ENCODE measurements at regions not wholly inside any gene's neighbourhood (a gene's known extent, or its start where the extent isn't known, plus 50 kb on each side); places are given as distances from the start of the nearest gene placed in this dataset.

DNA sequence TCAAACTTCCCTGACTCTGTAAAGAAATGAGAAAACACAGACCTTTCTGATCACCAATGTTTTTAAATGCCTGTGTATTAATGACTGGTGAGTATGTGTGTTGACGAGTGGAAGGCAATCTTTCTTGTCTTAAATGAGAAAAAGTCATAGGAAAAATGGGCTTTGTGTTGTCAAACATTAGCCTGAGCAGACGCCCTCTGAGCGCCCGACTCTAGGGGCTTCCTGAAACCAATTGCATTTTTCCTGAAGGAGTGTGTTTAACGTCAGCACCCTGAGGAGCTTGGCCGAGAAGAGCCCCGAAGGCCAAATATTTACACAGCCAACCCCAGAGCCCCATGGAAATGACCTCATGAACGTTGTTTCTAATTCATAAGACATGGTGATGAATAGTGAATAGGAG lies 154.3 kb downstream of the PHF2 start:
- TF ChIP-seq, protein P1, sequence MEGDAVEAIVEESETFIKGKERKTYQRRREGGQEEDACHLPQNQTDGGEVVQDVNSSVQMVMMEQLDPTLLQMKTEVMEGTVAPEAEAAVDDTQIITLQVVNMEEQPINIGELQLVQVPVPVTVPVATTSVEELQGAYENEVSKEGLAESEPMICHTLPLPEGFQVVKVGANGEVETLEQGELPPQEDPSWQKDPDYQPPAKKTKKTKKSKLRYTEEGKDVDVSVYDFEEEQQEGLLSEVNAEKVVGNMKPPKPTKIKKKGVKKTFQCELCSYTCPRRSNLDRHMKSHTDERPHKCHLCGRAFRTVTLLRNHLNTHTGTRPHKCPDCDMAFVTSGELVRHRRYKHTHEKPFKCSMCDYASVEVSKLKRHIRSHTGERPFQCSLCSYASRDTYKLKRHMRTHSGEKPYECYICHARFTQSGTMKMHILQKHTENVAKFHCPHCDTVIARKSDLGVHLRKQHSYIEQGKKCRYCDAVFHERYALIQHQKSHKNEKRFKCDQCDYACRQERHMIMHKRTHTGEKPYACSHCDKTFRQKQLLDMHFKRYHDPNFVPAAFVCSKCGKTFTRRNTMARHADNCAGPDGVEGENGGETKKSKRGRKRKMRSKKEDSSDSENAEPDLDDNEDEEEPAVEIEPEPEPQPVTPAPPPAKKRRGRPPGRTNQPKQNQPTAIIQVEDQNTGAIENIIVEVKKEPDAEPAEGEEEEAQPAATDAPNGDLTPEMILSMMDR (conservative IDR thresholded peaks at IDR 0.05) = no peak
- no peak for TF ChIP-seq ZFX (IDR thresholded peaks at IDR 0.05)

Measured in C4-2B (cell line).